HG03469 (cell line): ENCODE measurements at regions not wholly inside any gene's neighbourhood (a gene's known extent, or its start where the extent isn't known, plus 50 kb on each side); places are given as distances from the start of the nearest gene placed in this dataset.

ENCODE experiments used
- ATAC-seq: cut with Tn5 transposase; IDR thresholded peaks from one replicate; pipeline ENCODE4 v1.9.1; 2021; ENCODE audit warnings: mild to moderate bottlenecking, moderate library complexity, moderate number of reproducible peaks; ENCODE audit not compliant: unreplicated experiment

- ATAC-seq, result no peak
These were observed 97.5 kb downstream of the MAFB start for GRCh38 chr20:40591536-40591935.

DNA sequence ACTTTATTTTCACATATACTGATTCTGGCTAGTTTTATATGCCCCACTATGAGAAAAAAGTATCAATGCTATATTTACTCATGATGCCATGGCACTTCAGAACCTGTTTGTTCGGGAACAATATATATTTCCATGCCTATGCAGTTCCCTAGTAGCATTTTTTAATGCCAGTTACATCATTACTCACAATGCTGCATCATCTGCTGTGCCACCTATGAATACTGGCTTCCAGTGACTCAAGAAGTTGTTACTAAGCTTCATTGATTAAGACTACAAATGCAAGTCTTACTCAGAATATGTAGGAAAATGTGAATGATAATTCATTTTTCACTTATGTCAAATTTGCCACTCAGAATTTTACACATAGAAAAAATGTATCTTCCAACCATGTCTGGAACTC is 97.9 kb downstream of the MAFB start:
- no peak for ATAC-seq

GRCh38 chr20:40589581-40589980 is 99.5 kb downstream of the MAFB start:
- ATAC-seq, result no peak

GRCh38 chr20:40588891-40589290 is 100.1 kb downstream of the MAFB start:
- ATAC-seq, result no peak

GRCh38 chr20:40587038-40587437 is 102.0 kb downstream of the MAFB start:
- no peak for ATAC-seq

DNA sequence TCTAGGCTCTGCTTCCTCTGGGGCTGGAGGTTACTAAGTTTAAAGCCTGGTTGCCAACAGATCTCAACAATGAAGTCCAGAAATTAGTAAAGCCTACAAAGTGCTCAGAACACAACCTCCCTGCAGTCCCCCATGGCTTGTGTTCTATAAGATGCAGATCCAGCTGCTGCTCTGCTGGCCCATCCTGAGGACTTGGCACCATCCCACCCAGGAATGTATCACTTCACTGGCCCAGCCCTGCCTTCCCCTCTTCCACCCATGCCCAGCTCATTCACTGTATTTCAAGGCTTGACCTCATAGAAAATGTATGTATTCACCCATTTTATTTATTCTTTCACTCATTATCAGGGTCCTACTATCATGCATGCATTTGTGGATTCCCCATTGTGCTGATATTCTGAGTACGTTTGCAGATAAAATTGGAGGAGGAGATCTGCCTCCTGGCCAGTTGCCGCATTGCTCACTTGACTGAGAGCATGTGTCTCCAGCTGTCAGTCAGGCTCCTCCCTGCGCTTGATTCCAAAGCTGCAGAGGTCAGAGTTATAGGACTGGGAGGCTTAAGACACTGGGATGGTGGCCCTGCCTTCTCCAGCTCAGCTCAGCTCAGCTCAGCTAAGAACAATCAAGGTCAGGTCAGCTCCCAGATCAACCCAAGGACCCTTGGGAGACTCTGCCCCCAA is 104.8 kb downstream of the MAFB start:
- ATAC-seq, result no peak

- ATAC-seq, result no peak
These were observed 105.4 kb downstream of the MAFB start for GRCh38 chr20:40583636-40584035.

- ATAC-seq, result no peak
These were observed 105.8 kb downstream of the MAFB start for GRCh38 chr20:40583205-40583604.

DNA sequence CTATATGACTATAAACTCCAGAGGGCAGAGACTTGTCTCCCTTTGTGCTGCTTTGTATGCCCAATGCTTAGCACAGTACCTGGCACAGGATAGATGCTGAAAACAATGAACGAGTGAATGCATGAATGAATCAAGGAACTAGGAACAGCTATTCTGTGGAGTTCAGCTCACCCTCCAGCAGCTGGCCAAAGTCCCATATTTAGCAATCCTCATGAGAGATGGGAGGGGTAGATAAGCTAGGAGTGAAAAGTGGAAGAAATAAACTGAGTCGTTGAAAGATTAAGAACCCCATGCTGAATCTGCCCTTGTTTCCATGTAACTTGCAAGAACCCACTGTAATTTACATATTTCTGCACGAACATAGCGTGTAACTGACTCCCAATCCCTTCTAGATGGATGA is 106.5 kb downstream of the MAFB start:
- ATAC-seq, result no peak

DNA sequence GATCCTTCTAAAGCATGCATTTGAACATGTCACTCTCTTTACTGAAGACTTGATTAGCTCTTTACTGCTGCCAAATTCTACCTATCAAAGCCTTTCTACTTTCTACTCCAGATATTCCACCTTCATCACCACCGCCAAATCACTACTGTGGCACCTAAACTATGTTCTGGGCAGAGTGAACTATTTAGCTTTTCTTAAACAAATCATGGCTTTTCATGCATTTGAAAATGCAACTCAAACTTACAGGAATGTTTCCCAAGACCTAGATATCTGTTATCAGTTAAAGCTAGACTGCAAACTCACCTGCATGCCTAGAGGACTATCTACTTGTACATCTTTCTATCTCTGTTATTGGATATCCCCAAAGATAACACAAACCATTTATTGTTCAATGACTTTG is 109.3 kb downstream of the MAFB start:
- no peak for ATAC-seq

- no peak for ATAC-seq
These were observed 110.1 kb downstream of the MAFB start for GRCh38 chr20:40578961-40579360.

GRCh38 chr20:40575851-40576250 is 113.2 kb downstream of the MAFB start:
- ATAC-seq, result no peak

GRCh38 chr20:40572251-40572650 is 116.8 kb downstream of the MAFB start:
- no peak for ATAC-seq

GRCh38 chr20:40571639-40572038 is 117.4 kb downstream of the MAFB start:
- ATAC-seq, result no peak

- no peak for ATAC-seq
These were observed 120.8 kb downstream of the MAFB start for GRCh38 chr20:40568200-40568599.

- ATAC-seq, result no peak
These were observed 123.4 kb downstream of the MAFB start for GRCh38 chr20:40565682-40566040.

GRCh38 chr20:40565001-40565681 is 123.9 kb downstream of the MAFB start:
- no peak for ATAC-seq

- no peak for ATAC-seq
These were observed 125.6 kb downstream of the MAFB start for GRCh38 chr20:40563296-40563950.

DNA sequence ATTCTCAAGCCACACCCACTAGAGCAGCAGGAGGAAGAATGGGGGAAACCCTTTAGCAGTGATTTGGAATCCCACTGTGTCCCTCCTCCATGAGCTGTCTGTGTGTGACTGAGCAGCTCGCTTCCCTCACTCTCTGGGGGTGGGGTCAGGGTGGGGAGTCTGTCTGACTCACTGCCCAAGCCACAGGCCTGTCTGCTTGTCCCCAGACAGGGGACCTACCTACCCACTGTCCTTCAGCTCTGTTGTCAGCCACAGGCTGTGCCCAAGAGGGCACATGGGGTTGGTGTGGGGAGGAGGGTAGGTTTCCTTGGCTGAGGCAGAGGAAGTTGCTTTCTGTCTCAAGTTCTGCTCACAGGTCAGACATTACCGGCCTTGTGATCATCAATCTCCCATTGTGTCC is 127.0 kb downstream of the MAFB start:
- ATAC-seq, result no peak

GRCh38 chr20:40561187-40561586 is 127.8 kb downstream of the MAFB start:
- ATAC-seq, result no peak

DNA sequence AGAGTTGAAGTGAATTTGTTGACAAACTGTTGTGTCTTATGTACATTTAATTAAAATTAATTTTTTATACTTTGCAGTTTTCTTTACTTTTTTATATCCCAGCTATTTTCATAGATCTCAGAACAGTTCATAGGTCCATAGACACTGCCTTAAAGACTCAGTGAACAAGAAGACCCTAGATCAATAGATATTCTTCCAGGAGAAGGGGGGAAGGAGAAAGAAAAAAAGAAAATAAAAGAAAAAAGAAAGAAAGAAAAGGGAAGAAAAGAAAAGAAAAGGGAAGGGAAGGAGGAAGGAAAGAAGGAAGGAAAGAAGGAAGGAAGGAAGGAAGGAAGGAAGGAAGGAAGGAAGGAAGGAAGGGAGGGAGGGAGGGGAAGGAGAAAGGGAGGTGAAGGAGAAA is 130.8 kb downstream of the MAFB start:
- ATAC-seq, result no peak

GRCh38 chr20:40551125-40551530 is 137.9 kb downstream of the MAFB start:
- no peak for ATAC-seq
